ENCODE measurements at regions not wholly inside any gene's neighbourhood (a gene's known extent, or its start where the extent isn't known, plus 50 kb on each side); places are given as distances from the start of the nearest gene placed in this dataset.

- H3K27me3 ChIP-seq, result no peaks in the 10 kb centered on the region
- no peak for DNase-seq
- H3K4me1 ChIP-seq, result no peaks in the 10 kb centered on the region
- no peaks in the 10 kb centered on the region for H3K36me3 ChIP-seq
- no peak overlapping the region for H3K27ac ChIP-seq
- no peak overlapping the region for H3K4me3 ChIP-seq
- TF ChIP-seq CTCF (IDR thresholded peaks at IDR 0.05), result peak in 1 of 6 experiments; percentile 24
- no peak for TF ChIP-seq POLR2A (IDR thresholded peaks at IDR 0.05)
- no peaks in the 10 kb centered on the region for H3K9me3 ChIP-seq
Observed at GRCh38 chr9:71223953-71224538, 102.6 kb upstream of the TRPM3 start.

- no peak for DNase-seq
- H3K4me3 ChIP-seq, result no peak overlapping the region
- no peaks in the 10 kb centered on the region for H3K4me1 ChIP-seq
- no peaks in the 10 kb centered on the region for H3K27me3 ChIP-seq
- peaks cover 0 to 3% (median 0%) of the 10 kb centered on the region in 4 donors for H3K9me3 ChIP-seq
- no peaks in the 10 kb centered on the region for H3K36me3 ChIP-seq
- TF ChIP-seq CTCF (IDR thresholded peaks at IDR 0.05), result no peak
- no peak for TF ChIP-seq POLR2A (IDR thresholded peaks at IDR 0.05)
- no peak overlapping the region for H3K27ac ChIP-seq
Observed at GRCh38 chr9:71218774-71219173, 97.4 kb upstream of the TRPM3 start.

- no peak for TF ChIP-seq POLR2A (IDR thresholded peaks at IDR 0.05)
- TF ChIP-seq CTCF (IDR thresholded peaks at IDR 0.05), result no peak
- Histone ChIP-seq H3K9me3 (peaks cover 0 to 3% (median 0%) of the 10 kb centered on the region in 4 donors), H3K27ac (no peak overlapping the region), H3K36me3 (no peaks in the 10 kb centered on the region), H3K27me3 (no peaks in the 10 kb centered on the region), H3K4me1 (no peaks in the 10 kb centered on the region), H3K4me3 (no peak overlapping the region)
- DNase-seq, result no peak
Observed at GRCh38 chr9:71213633-71214032, 92.2 kb upstream of the TRPM3 start.

GRCh38 chr9:71210326-71210725 lies 88.9 kb upstream of the TRPM3 start:
- Histone ChIP-seq H3K27me3 (no peaks in the 10 kb centered on the region), H3K4me1 (no peaks in the 10 kb centered on the region), H3K4me3 (no peak overlapping the region), H3K9me3 (peaks cover 0 to 3% (median 0%) of the 10 kb centered on the region in 4 donors), H3K36me3 (no peaks in the 10 kb centered on the region), H3K27ac (no peak overlapping the region)
- TF ChIP-seq POLR2A (IDR thresholded peaks at IDR 0.05), result no peak
- no peak for TF ChIP-seq CTCF (IDR thresholded peaks at IDR 0.05)
- no peak for DNase-seq

- H3K4me1 ChIP-seq, result no peaks in the 10 kb centered on the region
- TF ChIP-seq CTCF (IDR thresholded peaks at IDR 0.05), result no peak
- TF ChIP-seq POLR2A (IDR thresholded peaks at IDR 0.05), result no peak
- no peaks in the 10 kb centered on the region for H3K36me3 ChIP-seq
- DNase-seq, result no peak
- H3K4me3 ChIP-seq, result no peak overlapping the region
- H3K9me3 ChIP-seq, result peaks cover 0 to 3% (median 0%) of the 10 kb centered on the region in 4 donors
- H3K27ac ChIP-seq, result no peak overlapping the region
- H3K27me3 ChIP-seq, result no peaks in the 10 kb centered on the region
Observed at GRCh38 chr9:71209890-71210289, 88.5 kb upstream of the TRPM3 start.

GRCh38 chr9:71202931-71203330 lies 81.5 kb upstream of the TRPM3 start:
- no peak for DNase-seq
- no peaks in the 10 kb centered on the region for H3K9me3 ChIP-seq
- TF ChIP-seq CTCF (IDR thresholded peaks at IDR 0.05) (no peak), POLR2A (IDR thresholded peaks at IDR 0.05) (no peak)
- H3K27ac ChIP-seq, result no peak overlapping the region
- no peaks in the 10 kb centered on the region for H3K27me3 ChIP-seq
- H3K4me3 ChIP-seq, result no peak overlapping the region
- no peaks in the 10 kb centered on the region for H3K4me1 ChIP-seq
- H3K36me3 ChIP-seq, result no peaks in the 10 kb centered on the region

All from Peyer's patch (tissue), 4 donors.